ENCODE measurements at regions not wholly inside any gene's neighbourhood (a gene's known extent, or its start where the extent isn't known, plus 50 kb on each side); places are given as distances from the start of the nearest gene placed in this dataset.

DNA sequence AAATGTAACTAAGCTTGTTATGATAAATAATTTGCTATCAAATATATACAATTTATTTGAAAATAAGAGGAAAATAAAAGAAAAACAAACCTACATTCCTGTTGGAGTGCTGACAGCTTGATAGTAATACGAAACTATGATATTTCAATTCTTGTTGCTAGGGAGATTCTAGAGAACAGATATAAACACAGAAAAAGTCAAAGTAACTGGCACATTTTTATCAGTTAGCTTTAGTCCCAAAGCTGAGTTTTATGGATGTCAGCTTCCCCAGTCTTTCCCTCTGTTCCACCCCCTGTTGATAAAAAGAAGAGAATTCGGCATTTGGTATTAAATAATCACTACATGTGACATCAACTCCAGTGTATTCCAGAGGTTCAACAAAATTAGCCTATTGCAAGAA, 1134.0 kb downstream of the XPNPEP1 start:
- no peak for TF ChIP-seq TAF1 (IDR thresholded peaks at IDR 0.05; ENCODE audit: low read depth, low read length)
- no peak for TF ChIP-seq SPI1 (IDR thresholded peaks at IDR 0.05; ENCODE audit: low read depth, low read length)
- TF ChIP-seq POLR2AphosphoS5 (IDR thresholded peaks at IDR 0.05; ENCODE audit: low read depth, low read length) = no peak
- TF ChIP-seq POLR2A (IDR thresholded peaks at IDR 0.05; ENCODE audit: low read depth, low read length) = no peak
- TF ChIP-seq PAX5 (IDR thresholded peaks at IDR 0.05; ENCODE audit: insufficient read depth, low read length, severe bottlenecking) = no peak
